CD14-positive monocyte (primary cell): ENCODE measurements at regions not wholly inside any gene's neighbourhood (a gene's known extent, or its start where the extent isn't known, plus 50 kb on each side); places are given as distances from the start of the nearest gene placed in this dataset.
A peak's percentile ranks its signal among the peaks of the same experiment; 100 is the strongest.

Experiments
- DNase-seq, 3 donors: peaks; one replicate each; pipeline ENCODE4 v3.0.0-alpha.2; 2011 to 2022
- H2AFZ ChIP-seq: 2 replicates; pipeline ENCODE4 v1.6.0; 2012; ENCODE audit warnings: mild to moderate bottlenecking, low read depth, low read length, inconsistent platforms; ENCODE audit not compliant: insufficient read depth, poor library complexity, severe bottlenecking
- H3K27ac ChIP-seq, 2 donors: 1 replicate in 1 of 2; 2 replicates in 1 of 2; pipeline ENCODE4 v1.5.1; 2012 to 2013; ENCODE audit warnings: low read length in 2 of 2, control low read depth in 1 of 2, inconsistent platforms in 1 of 2, low read depth in 1 of 2, mild to moderate bottlenecking in 1 of 2
- H3K27me3 ChIP-seq, 2 donors: one replicate each; pipeline versions ENCODE4 v1.6.0 to v1.6.1; 2011 to 2013; ENCODE audit warnings: low read length in 2 of 2; ENCODE audit not compliant: control insufficient read depth in 2 of 2, insufficient read depth in 2 of 2
- H3K36me3 ChIP-seq, 2 donors: replicated peaks in 1 of 2; 1 replicate in 1 of 2; 2 replicates in 1 of 2; pipeline versions ENCODE4 v1.5.1 to v1.6.1; 2012 to 2013; ENCODE audit warnings: low read length in 2 of 2, control low read depth in 1 of 2, inconsistent platforms in 1 of 2, mild to moderate bottlenecking in 1 of 2; ENCODE audit not compliant: insufficient read depth in 2 of 2, control insufficient read depth in 1 of 2
- H3K4me1 ChIP-seq, 2 donors: 1 replicate in 1 of 2; 2 replicates in 1 of 2; pipeline versions ENCODE4 v1.5.1 to v1.6.1; 2012 to 2013; ENCODE audit warnings: low read length in 2 of 2, control low read depth in 1 of 2, inconsistent platforms in 1 of 2, mild to moderate bottlenecking in 1 of 2, moderate library complexity in 1 of 2; ENCODE audit not compliant: insufficient read depth in 2 of 2, control insufficient read depth in 1 of 2
- H3K4me2 ChIP-seq: replicated peaks from 2 replicates; pipeline ENCODE3; 2012; ENCODE audit warnings: low read length, moderate library complexity, mild to moderate bottlenecking; ENCODE audit not compliant: poor library complexity, severe bottlenecking; ENCODE audit errors: extremely low read depth
- H3K4me3 ChIP-seq, 3 experiments: fragments of 200-600 bp in 1 of 3; sonication (generic) in 1 of 3; replicated peaks in 1 of 3; 1 replicate in 2 of 3; 2 replicates in 1 of 3; pipeline ENCODE4 v1.5.1; 2011 to 2013; ENCODE audit warnings: low read length in 3 of 3, mild to moderate bottlenecking in 3 of 3, control low read depth in 2 of 3, low read depth in 2 of 3, inconsistent platforms in 1 of 3, moderate library complexity in 1 of 3
- H3K79me2 ChIP-seq: 2 replicates; pipeline ENCODE4 v1.6.0; 2012; ENCODE audit warnings: mild to moderate bottlenecking, control low read depth, inconsistent platforms, low read length, moderate library complexity; ENCODE audit not compliant: insufficient read depth
- H3K9ac ChIP-seq: 2 replicates; pipeline ENCODE4 v1.6.0; 2017; ENCODE audit warnings: low read length, mild to moderate bottlenecking; ENCODE audit not compliant: insufficient read depth, poor library complexity, severe bottlenecking
- H3K9me3 ChIP-seq, 2 donors: replicated peaks in 1 of 2; 1 replicate in 1 of 2; 2 replicates in 1 of 2; pipeline versions ENCODE4 v1.5.1 to v1.6.1; 2012 to 2013; ENCODE audit warnings: low read length in 2 of 2, control low read depth in 1 of 2; ENCODE audit not compliant: control insufficient read depth in 1 of 2, insufficient read depth in 1 of 2
- H4K20me1 ChIP-seq: 2 replicates; pipeline ENCODE4 v1.6.0; 2012; ENCODE audit warnings: mild to moderate bottlenecking, low read length, control low read depth, moderate library complexity; ENCODE audit not compliant: insufficient read depth
- H3K27ac Mint-ChIP-seq, 7 donors: one replicate each; pipeline ENCODE4 v1.8.0; 2020; ENCODE audit warnings: mild to moderate bottlenecking in 7 of 7, mixed read lengths in 7 of 7, moderate library complexity in 6 of 7, inconsistent platforms in 2 of 7
- H3K27me3 Mint-ChIP-seq, 3 donors: one replicate each; pipeline ENCODE4 v1.8.0; 2021 to 2022; ENCODE audit warnings: low read depth in 3 of 3, mild to moderate bottlenecking in 3 of 3, mixed read lengths in 3 of 3, moderate library complexity in 3 of 3, inconsistent platforms in 1 of 3
- H3K36me3 Mint-ChIP-seq, 2 donors: one replicate each; pipeline ENCODE4 v1.8.0; 2020; ENCODE audit warnings: mixed read lengths in 2 of 2, inconsistent platforms in 1 of 2, mild to moderate bottlenecking in 1 of 2
- H3K4me1 Mint-ChIP-seq: one replicate; pipeline ENCODE4 v1.8.0; 2020; ENCODE audit warnings: mild to moderate bottlenecking, mixed read lengths
- H3K4me3 Mint-ChIP-seq, 2 donors: one replicate each; pipeline ENCODE4 v1.8.0; 2020; ENCODE audit warnings: mild to moderate bottlenecking in 2 of 2, mixed read lengths in 2 of 2, moderate library complexity in 1 of 2
- H3K9me3 Mint-ChIP-seq, 7 donors: one replicate each; pipeline ENCODE4 v1.8.0; 2020 to 2022; ENCODE audit warnings: mixed read lengths in 7 of 7, mild to moderate bottlenecking in 6 of 7, moderate library complexity in 6 of 7, inconsistent platforms in 2 of 7
- WGBS: methylation state at CpG from one replicate; pipeline ENCODE4 v1.1.5; 2013; ENCODE audit warnings: missing lambda C conversion rate; ENCODE audit not compliant: insufficient coverage; 5-methylcytosine and 5-hydroxymethylcytosine counted together
- intact Hi-C, 2 donors: fragments of 100-400 bp; cut with micrococcal nuclease; formaldehyde crosslinking; loops; one replicate each; pipeline versions ENCODE4 v1.15.0 to v1.15.1; 2023
- TF ChIP-seq, protein P1 (sequence below): fragments of 200-600 bp; IDR thresholded peaks from one replicate; pipeline ENCODE4 v1.8.0; 2022; ENCODE audit warnings: antibody characterized with exemption, mild to moderate bottlenecking

DNA sequence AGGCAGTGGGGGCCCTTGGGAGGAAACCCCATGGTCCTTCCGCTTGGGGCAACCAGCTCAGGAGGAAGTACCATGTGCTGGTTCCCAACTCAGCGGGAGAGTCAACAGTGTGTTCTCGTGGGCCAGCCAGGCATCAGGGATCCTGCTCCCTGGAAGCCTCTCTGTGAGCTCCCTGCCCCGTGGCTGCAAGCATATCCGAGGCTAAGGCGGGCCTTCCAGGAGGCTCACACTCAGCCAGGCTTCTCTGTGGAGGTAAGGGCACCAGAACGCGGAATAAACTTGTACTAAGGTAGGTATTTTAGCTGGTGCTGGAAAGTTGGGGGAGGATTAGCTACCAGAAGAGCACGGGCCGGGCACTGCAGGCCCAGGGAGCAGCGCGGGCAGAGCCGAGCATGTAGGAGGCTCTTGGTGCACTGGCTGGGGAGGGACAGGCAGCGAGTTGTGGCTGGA lies 74.7 kb upstream of the POU3F1 start:
- no peak overlapping the region for H3K9ac ChIP-seq
- no peaks in the 10 kb centered on the region for H3K4me1 ChIP-seq
- Mint-ChIP-seq H3K27ac (no peak overlapping the region), H3K4me1 (peaks cover 11% of the 10 kb centered on the region), H3K9me3 (no peaks in the 10 kb centered on the region), H3K36me3 (no peaks in the 10 kb centered on the region), H3K27me3 (peaks cover 1 to 7% (median 1%) of the 10 kb centered on the region in 3 donors), H3K4me3 (peak overlapping the region in 1 of 2 donors; percentile 1)
- TF ChIP-seq, protein P1, sequence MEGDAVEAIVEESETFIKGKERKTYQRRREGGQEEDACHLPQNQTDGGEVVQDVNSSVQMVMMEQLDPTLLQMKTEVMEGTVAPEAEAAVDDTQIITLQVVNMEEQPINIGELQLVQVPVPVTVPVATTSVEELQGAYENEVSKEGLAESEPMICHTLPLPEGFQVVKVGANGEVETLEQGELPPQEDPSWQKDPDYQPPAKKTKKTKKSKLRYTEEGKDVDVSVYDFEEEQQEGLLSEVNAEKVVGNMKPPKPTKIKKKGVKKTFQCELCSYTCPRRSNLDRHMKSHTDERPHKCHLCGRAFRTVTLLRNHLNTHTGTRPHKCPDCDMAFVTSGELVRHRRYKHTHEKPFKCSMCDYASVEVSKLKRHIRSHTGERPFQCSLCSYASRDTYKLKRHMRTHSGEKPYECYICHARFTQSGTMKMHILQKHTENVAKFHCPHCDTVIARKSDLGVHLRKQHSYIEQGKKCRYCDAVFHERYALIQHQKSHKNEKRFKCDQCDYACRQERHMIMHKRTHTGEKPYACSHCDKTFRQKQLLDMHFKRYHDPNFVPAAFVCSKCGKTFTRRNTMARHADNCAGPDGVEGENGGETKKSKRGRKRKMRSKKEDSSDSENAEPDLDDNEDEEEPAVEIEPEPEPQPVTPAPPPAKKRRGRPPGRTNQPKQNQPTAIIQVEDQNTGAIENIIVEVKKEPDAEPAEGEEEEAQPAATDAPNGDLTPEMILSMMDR, result no peak
- no peaks in the 10 kb centered on the region for H4K20me1 ChIP-seq
- no peak overlapping the region for H2AFZ ChIP-seq
- H3K27me3 ChIP-seq, result no peaks in the 10 kb centered on the region
- H3K27ac ChIP-seq, result no peak overlapping the region
- WGBS, result 70% methylated on average over 14 of the region's 14 CpGs
- intact Hi-C loops, result no loop called here
- no peak overlapping the region for H3K4me3 ChIP-seq
- H3K9me3 ChIP-seq, result no peaks in the 10 kb centered on the region
- no peaks in the 10 kb centered on the region for H3K36me3 ChIP-seq
- H3K79me2 ChIP-seq, result no peaks in the 10 kb centered on the region
- no peak overlapping the region for H3K4me2 ChIP-seq
- no peak for DNase-seq

DNA sequence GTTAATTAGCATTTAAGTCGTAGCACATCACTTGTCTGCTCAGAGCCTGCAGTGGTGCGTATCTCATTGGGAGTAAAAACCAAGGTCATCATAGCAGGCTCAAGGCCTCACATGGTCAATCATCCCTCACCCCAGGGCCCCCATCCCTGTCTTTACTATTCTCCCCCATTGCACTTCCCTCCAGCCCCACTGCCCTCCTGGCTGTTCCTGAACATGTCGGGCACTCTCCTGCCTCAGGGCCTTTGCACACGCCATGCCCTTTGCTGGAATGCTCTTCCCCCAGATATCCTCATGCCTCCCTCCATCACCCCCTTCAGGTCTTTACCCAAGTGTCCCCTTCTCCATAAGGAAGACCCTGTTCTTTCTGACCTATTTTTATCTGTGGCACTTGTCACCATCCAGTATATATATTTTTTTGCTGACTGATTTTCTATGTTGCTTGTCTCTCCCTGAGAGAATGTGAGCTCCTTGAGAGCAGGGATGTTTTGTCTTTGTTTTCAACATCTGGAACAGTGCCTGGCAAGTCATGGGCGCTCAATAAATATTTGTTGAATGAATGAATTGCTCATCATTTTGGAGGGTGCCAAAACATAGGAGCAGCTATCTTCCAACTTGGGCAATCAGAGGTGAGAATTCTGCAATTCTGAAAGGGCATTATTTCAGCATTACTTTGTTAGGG lies 74.1 kb upstream of the POU3F1 start:
- Mint-ChIP-seq H3K27me3 (peaks cover 1 to 7% (median 1%) of the 10 kb centered on the region in 3 donors), H3K4me3 (peak overlapping the region in 1 of 2 donors; percentile 1), H3K36me3 (no peaks in the 10 kb centered on the region), H3K4me1 (peaks cover 11% of the 10 kb centered on the region), H3K27ac (peak overlapping the region in 2 of 7 donors; percentile 38 to 42), H3K9me3 (no peaks in the 10 kb centered on the region)
- Histone ChIP-seq H3K9ac (no peak overlapping the region), H3K36me3 (no peaks in the 10 kb centered on the region), H3K4me2 (no peak overlapping the region), H3K4me1 (no peaks in the 10 kb centered on the region), H3K27ac (no peak overlapping the region), H3K4me3 (no peak overlapping the region), H3K79me2 (no peaks in the 10 kb centered on the region), H4K20me1 (no peaks in the 10 kb centered on the region), H3K27me3 (no peaks in the 10 kb centered on the region), H3K9me3 (no peaks in the 10 kb centered on the region), H2AFZ (no peak overlapping the region)
- no peak for DNase-seq
- TF ChIP-seq, protein P1, result no peak
- 97% methylated on average over 5 of the region's 5 CpGs for WGBS
- intact Hi-C loops, result no loop called here
